Urinary bladder (tissue), 3 donors: ENCODE measurements at regions not wholly inside any gene's neighbourhood (a gene's known extent, or its start where the extent isn't known, plus 50 kb on each side); places are given as distances from the start of the nearest gene placed in this dataset.

Experiments
- DNase-seq: peaks from one replicate; pipeline ENCODE4 v3.0.0-alpha.2; 2015; ENCODE audit errors: extremely low spot score
- H3K27ac ChIP-seq: one replicate; pipeline ENCODE4 v1.5.1; 2013; ENCODE audit warnings: low read depth, mild to moderate bottlenecking, moderate library complexity
- H3K36me3 ChIP-seq: one replicate; pipeline ENCODE4 v1.6.1; 2013; ENCODE audit warnings: mild to moderate bottlenecking, moderate library complexity; ENCODE audit not compliant: insufficient read depth
- H3K4me1 ChIP-seq: one replicate; pipeline ENCODE4 v1.6.1; 2013; ENCODE audit warnings: mild to moderate bottlenecking, moderate library complexity; ENCODE audit not compliant: insufficient read depth
- H3K4me3 ChIP-seq: one replicate; pipeline ENCODE4 v1.5.1; 2013; ENCODE audit warnings: low read depth, low read length
- WGBS: extraction: QIAGEN DNeasy Blood & Tissue Kit; methylation state at CpG from one replicate; pipeline ENCODE4 v1.1.7; 2013; 5-methylcytosine and 5-hydroxymethylcytosine counted together
- donor health status: healthy with polysubstance abuse.
- donor health status: healthy.

DNA sequence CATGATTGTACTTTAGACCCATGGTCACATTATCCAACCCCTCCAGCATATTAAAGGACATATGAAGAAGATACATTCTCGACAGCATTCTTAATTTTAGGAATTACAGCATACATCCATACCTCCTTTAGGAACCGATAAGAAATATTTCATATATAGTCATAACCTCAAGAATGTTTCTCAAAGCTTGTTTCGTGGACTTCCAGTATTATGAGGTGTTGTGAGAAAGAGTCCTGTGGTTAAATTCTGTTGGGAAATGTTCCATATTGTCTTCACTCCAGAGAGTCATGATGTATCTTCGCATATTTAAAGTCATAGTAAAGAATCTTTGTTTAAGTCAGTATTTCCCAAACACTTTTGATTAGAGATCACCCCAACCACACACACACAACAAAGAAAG is 321.0 kb upstream of the SNX7 start:
- 88% methylated on average over 4 of the region's 4 CpGs for WGBS
- H3K27ac ChIP-seq, result no peak overlapping the region
- H3K4me1 ChIP-seq, result no peaks in the 10 kb centered on the region
- H3K4me3 ChIP-seq, result no peak overlapping the region
- DNase-seq, result no peak
- H3K36me3 ChIP-seq, result no peaks in the 10 kb centered on the region

GRCh38 chr1:98336472-98337083 is 324.9 kb upstream of the SNX7 start:
- no peak overlapping the region for H3K27ac ChIP-seq
- 72% methylated on average over 5 of the region's 5 CpGs for WGBS
- H3K4me3 ChIP-seq, result no peak overlapping the region
- DNase-seq, result no peak
- H3K36me3 ChIP-seq, result no peaks in the 10 kb centered on the region
- H3K4me1 ChIP-seq, result no peaks in the 10 kb centered on the region

DNA sequence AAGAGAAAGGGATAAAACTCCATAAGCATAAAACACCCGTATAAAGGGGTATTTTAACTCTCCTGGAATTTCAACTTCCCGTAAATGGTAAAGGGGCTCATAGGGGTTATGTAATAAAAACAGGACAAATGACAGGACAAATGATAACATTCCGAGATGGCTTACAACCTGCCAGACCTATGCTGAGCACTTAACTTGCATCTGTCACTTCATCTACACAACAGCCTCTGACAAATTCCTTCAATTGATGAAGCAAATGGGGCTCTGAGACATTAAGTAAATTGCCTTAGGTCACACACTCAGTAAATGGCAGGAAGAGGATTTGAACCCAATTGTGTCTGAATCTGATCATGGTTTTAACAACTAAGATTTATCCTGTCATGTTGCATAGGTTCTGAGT is 327.6 kb upstream of the SNX7 start:
- no peak overlapping the region for H3K4me3 ChIP-seq
- WGBS, result 49% methylated on average over 3 of the region's 3 CpGs
- H3K27ac ChIP-seq, result no peak overlapping the region
- DNase-seq, result no peak
- H3K4me1 ChIP-seq, result no peaks in the 10 kb centered on the region
- H3K36me3 ChIP-seq, result no peaks in the 10 kb centered on the region

DNA sequence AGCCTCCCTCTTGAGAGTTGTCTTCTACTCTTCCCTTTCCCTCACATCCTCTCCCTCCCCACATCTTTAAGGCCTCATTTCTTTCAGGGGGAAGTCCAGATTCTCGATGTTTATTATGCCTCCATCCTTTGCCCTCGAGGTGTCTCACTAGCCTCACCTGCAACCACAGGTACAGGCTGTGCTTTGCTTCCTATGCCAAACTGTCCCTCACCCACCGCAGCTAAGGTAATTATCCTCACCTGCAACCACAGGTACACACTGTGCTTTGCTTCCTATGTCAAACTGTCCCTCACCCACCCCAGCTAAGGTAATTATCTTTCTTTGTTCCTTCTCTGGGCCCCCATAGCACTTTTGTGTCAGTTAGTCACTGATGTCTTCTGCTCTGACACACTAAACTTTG is 328.1 kb upstream of the SNX7 start:
- no peak overlapping the region for H3K4me3 ChIP-seq
- no peak for DNase-seq
- 76% methylated on average over 3 of the region's 3 CpGs for WGBS
- no peaks in the 10 kb centered on the region for H3K36me3 ChIP-seq
- H3K4me1 ChIP-seq, result no peaks in the 10 kb centered on the region
- H3K27ac ChIP-seq, result no peak overlapping the region

GRCh38 chr1:98331718-98332311 is 329.7 kb upstream of the SNX7 start:
- 75% methylated on average over 5 of the region's 5 CpGs for WGBS
- DNase-seq, result no peak
- Histone ChIP-seq H3K4me1 (no peaks in the 10 kb centered on the region), H3K36me3 (no peaks in the 10 kb centered on the region), H3K27ac (no peak overlapping the region), H3K4me3 (no peak overlapping the region)

GRCh38 chr1:98331243-98331642 is 330.3 kb upstream of the SNX7 start:
- Histone ChIP-seq H3K27ac (no peak overlapping the region), H3K4me1 (no peaks in the 10 kb centered on the region), H3K4me3 (no peak overlapping the region), H3K36me3 (no peaks in the 10 kb centered on the region)
- DNase-seq, result no peak
- 54% methylated on average over 3 of the region's 3 CpGs for WGBS

DNA sequence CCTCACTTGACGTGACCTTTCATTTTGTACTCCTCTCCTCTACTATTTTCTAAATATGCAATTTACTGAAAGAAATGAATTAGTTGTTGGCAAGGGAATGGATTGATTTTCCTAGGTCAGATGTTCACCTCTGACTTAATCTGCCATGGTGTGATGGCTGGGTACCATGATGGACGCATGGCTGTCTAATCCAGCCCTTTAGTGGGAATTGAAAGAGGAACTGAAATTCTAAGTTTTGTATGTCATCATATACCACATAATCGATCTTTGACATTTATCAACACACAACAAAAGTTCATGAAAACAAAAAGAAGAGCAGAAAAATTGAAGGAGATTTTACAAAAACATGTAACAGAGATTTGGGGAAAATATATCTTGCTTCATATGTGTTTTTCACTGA is 331.3 kb upstream of the SNX7 start:
- H3K4me3 ChIP-seq, result no peak overlapping the region
- DNase-seq, result no peak
- WGBS, result 92% methylated on average over 3 of the region's 3 CpGs
- H3K4me1 ChIP-seq, result no peaks in the 10 kb centered on the region
- H3K27ac ChIP-seq, result no peak overlapping the region
- H3K36me3 ChIP-seq, result no peaks in the 10 kb centered on the region

GRCh38 chr1:98328855-98329254 is 332.7 kb upstream of the SNX7 start:
- no peak overlapping the region for H3K27ac ChIP-seq
- H3K4me3 ChIP-seq, result no peak overlapping the region
- no peaks in the 10 kb centered on the region for H3K36me3 ChIP-seq
- no peaks in the 10 kb centered on the region for H3K4me1 ChIP-seq
- no peak for DNase-seq

DNA sequence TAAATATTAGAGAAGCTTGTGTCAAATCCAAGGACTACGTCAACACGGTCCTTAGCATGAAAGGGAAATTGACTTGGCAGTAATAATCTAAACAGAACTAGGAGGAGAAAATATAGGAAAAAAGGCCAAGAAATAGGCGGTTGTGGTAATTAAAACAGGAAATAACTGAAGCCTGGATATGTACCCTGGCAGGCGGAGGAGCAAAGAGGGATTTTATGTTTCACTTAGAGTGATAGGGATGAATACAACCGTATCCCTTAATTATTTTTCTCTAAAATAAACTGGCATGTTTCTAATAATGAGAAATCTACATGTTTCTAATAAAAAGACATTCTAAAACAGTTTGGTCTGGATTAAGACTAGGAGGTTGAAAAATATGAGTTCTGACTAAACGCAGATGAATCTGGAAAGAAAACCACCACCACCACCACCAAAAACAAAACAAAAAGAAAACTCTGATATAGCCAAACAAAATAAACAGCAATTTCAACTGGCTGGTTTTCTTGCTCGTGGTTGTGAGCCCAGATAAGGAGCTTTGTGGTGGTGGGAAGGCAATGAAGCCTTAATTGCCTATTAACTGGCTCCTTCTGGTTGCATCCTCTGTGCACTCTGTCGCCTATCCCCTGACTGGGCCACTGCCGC is 334.2 kb upstream of the SNX7 start:
- H3K36me3 ChIP-seq, result no peaks in the 10 kb centered on the region
- no peak overlapping the region for H3K27ac ChIP-seq
- no peak for DNase-seq
- WGBS, result 40% methylated on average over 9 of the region's 9 CpGs
- H3K4me1 ChIP-seq, result no peaks in the 10 kb centered on the region
- no peak overlapping the region for H3K4me3 ChIP-seq

- no peak for DNase-seq
- 62% methylated on average over 7 of the region's 7 CpGs for WGBS
- no peaks in the 10 kb centered on the region for H3K36me3 ChIP-seq
- H3K4me3 ChIP-seq, result no peak overlapping the region
- no peak overlapping the region for H3K27ac ChIP-seq
- no peaks in the 10 kb centered on the region for H3K4me1 ChIP-seq
Measured at GRCh38 chr1:98325646-98326440, 335.7 kb upstream of the SNX7 start.

DNA sequence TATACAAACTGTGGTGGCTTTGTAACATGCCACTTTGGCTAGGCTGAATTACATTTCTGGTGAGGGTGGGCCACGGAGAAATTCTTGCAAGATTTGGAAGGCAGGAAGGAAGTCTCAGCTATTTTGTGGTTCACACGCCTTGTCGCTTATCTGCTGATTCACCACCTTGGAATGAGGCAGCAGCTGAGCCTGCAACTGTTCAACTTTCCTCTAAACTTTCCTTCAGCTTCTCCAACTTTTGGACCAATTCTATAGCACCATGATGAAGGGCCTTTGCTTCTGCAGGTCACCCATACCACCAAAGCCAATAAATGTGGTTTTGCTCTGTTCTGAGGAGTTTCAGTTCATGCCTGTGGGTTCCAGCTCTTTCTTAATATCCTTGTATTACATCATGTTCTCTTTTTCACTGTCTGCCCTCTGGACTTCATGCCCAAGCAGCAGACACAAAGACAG is 337.6 kb upstream of the SNX7 start:
- WGBS, result 31% methylated on average over 3 of the region's 3 CpGs
- H3K4me3 ChIP-seq, result no peak overlapping the region
- no peak for DNase-seq
- H3K4me1 ChIP-seq, result no peaks in the 10 kb centered on the region
- no peaks in the 10 kb centered on the region for H3K36me3 ChIP-seq
- H3K27ac ChIP-seq, result no peak overlapping the region

- Histone ChIP-seq H3K27ac (no peak overlapping the region), H3K4me3 (no peak overlapping the region), H3K4me1 (no peaks in the 10 kb centered on the region), H3K36me3 (no peaks in the 10 kb centered on the region)
- DNase-seq, result no peak
Measured at GRCh38 chr1:98323388-98323787, 338.1 kb upstream of the SNX7 start.

DNA sequence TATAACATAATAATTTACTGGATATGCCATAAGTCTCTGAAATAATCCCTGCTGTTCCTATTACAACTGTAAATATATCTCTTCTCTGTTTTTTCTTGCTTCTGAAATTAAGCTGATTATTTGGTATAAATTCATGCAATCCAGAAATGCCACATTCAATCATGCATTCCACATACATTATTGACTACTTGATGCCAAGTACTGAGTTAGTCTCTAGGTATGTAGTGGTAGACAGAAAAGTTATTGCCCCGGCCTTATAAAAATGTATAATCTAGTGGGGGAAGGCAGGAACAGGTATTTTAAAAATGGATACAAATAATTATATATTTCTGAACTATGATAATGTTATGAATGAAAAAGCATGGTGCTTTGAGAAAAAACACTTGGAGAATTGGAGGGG is 338.6 kb upstream of the SNX7 start:
- Histone ChIP-seq H3K4me3 (no peak overlapping the region), H3K27ac (no peak overlapping the region), H3K36me3 (no peaks in the 10 kb centered on the region), H3K4me1 (no peaks in the 10 kb centered on the region)
- 92% methylated on average over 1 of the region's 1 CpG for WGBS
- no peak for DNase-seq

DNA sequence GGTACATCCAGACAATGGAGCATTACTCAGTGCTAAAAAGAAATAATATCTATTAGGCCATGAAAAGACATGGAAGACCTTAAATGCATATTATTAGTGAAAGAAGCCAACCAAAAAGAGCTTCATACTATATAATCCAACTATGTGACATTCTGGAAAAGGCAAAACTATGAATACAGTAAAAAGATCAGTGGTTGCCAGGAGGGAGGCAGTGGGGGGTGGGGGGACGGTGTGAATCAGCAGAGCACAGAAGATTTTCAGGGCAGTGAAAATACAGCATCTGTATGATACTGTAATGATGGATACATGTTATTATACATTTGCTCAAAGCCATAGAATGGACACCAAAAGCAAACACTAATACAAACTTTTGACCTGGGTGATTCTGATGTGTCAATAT is 339.4 kb upstream of the SNX7 start:
- no peaks in the 10 kb centered on the region for H3K36me3 ChIP-seq

More for the DNA sequence above, 339.4 kb upstream of the SNX7 start:
- WGBS, result 89% methylated on average over 1 of the region's 1 CpG
- no peak overlapping the region for H3K4me3 ChIP-seq
- no peak overlapping the region for H3K27ac ChIP-seq
- no peaks in the 10 kb centered on the region for H3K4me1 ChIP-seq
- DNase-seq, result no peak
